Nephron (organoid): ENCODE measurements at regions not wholly inside any gene's neighbourhood (a gene's known extent, or its start where the extent isn't known, plus 50 kb on each side); places are given as distances from the start of the nearest gene placed in this dataset.
A peak's percentile ranks its signal among the peaks of the same experiment; 100 is the strongest.
"Not testable (repeated sequence)": the region's sequence is repeated elsewhere in the genome, so short reads cannot be mapped to it uniquely, and the experiment has no call there.

Source experiments
- H3K27ac Mint-ChIP-seq, 3 experiments: 2 replicates each; pipeline ENCODE4 v1.8.0; 2020; ENCODE audit warnings: mixed read lengths in 3 of 3, mild to moderate bottlenecking in 2 of 3, moderate library complexity in 1 of 3
- H3K27me3 Mint-ChIP-seq: 2 replicates; pipeline ENCODE4 v1.8.0; 2021; ENCODE audit warnings: low read depth, mild to moderate bottlenecking, moderate library complexity, mixed read lengths
- H3K36me3 Mint-ChIP-seq: 2 replicates; pipeline ENCODE4 v1.8.0; 2020; ENCODE audit warnings: low read depth, mixed read lengths
- H3K4me1 Mint-ChIP-seq: 2 replicates; pipeline ENCODE4 v1.8.0; 2020; ENCODE audit warnings: mixed read lengths
- H3K4me3 Mint-ChIP-seq, 3 experiments: 2 replicates each; pipeline ENCODE4 v1.8.0; 2020; ENCODE audit warnings: mild to moderate bottlenecking in 3 of 3, mixed read lengths in 3 of 3, moderate library complexity in 2 of 3
- H3K9me3 Mint-ChIP-seq: 2 replicates; pipeline ENCODE4 v1.8.0; 2020; ENCODE audit warnings: mixed read lengths
- CTCF ChIP-seq, 3 experiments: fragments of 200-600 bp; sonication (generic); IDR thresholded peaks; one replicate each; pipeline ENCODE4 v1.5.0; 2021; ENCODE audit warnings: antibody characterized with exemption in 3 of 3; ENCODE audit not compliant: unreplicated experiment in 3 of 3

GRCh38 chr10:6926971-6927370 is 346.9 kb upstream of the PRKCQ start:
- Mint-ChIP-seq H3K4me3 (no peak overlapping the region), H3K27me3 (peaks cover 4% of the 10 kb centered on the region), H3K4me1 (peaks cover 8% of the 10 kb centered on the region), H3K36me3 (no peaks in the 10 kb centered on the region), H3K9me3 (no peaks in the 10 kb centered on the region), H3K27ac (no peak overlapping the region)
- no peak for TF ChIP-seq CTCF (IDR thresholded peaks at IDR 0.05; ENCODE audit: unreplicated experiment in 3 of 3)

- Mint-ChIP-seq H3K4me1 (peaks cover 13% of the 10 kb centered on the region), H3K4me3 (no peak overlapping the region), H3K9me3 (no peaks in the 10 kb centered on the region), H3K36me3 (no peaks in the 10 kb centered on the region), H3K27ac (no peak overlapping the region), H3K27me3 (peaks cover 7% of the 10 kb centered on the region)
- TF ChIP-seq CTCF (IDR thresholded peaks at IDR 0.05; ENCODE audit: unreplicated experiment in 3 of 3): no peak
Measured at GRCh38 chr10:6925146-6925545, 345.1 kb upstream of the PRKCQ start.

DNA sequence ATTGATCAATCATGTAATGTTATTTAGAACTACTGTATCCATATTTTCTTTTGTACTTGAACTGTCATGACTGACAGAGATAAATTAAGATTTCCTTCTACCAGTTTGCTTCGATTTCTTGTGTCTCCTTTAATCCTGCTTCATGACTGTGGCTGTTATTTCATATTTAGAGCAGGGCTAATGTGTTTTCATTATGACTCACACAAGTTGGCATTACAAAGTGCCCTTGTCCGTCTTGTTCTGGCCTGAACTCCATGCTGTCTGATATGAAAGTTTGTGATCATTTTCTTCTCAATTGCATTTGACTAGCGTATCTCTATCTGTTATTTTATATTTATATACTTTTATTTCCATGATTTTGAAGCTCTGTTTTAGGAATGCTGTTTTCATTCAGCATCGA is 344.1 kb upstream of the PRKCQ start:
- Mint-ChIP-seq H3K27me3 (peaks cover 11% of the 10 kb centered on the region), H3K9me3 (no peaks in the 10 kb centered on the region), H3K27ac (no peak overlapping the region), H3K4me3 (no peak overlapping the region), H3K4me1 (peaks cover 18% of the 10 kb centered on the region), H3K36me3 (no peaks in the 10 kb centered on the region)
- no peak for TF ChIP-seq CTCF (IDR thresholded peaks at IDR 0.05; ENCODE audit: unreplicated experiment in 3 of 3)

DNA sequence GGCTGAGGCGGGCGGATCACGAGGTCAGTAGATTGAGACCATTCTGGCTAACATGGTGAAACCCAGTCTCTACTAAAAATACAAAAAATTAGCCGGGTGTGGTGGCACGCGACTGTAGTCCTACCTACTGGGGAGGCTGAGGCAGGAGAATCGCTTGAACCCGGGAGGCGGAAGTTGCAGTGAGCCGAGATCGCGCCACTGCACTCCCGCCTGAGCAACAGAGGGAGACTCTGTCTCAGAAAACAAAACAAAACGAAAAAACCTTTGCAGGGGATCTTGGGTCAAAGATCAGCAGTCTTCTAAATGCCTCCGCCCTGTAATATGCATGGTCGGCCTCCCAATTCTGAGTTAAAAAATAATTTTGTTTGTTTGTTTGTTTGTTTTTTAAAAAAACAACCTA is 340.9 kb upstream of the PRKCQ start:
- not testable (repeated sequence) for H3K36me3 Mint-ChIP-seq, H3K4me1 Mint-ChIP-seq, H3K9me3 Mint-ChIP-seq, H3K4me3 Mint-ChIP-seq, H3K27ac Mint-ChIP-seq
- peaks cover 25% of the 10 kb centered on the region for H3K27me3 Mint-ChIP-seq

- Mint-ChIP-seq H3K9me3 (no peaks in the 10 kb centered on the region), H3K27ac (no peak overlapping the region), H3K27me3 (peaks cover 25% of the 10 kb centered on the region), H3K4me1 (peaks cover 10% of the 10 kb centered on the region), H3K36me3 (no peaks in the 10 kb centered on the region), H3K4me3 (peak overlapping the region; percentile 16 to 31 (median 29))
- peak; percentile 73 to 76 (median 74) for TF ChIP-seq CTCF (IDR thresholded peaks at IDR 0.05; ENCODE audit: unreplicated experiment in 3 of 3)
Measured at GRCh38 chr10:6920072-6921019, 340.3 kb upstream of the PRKCQ start.

GRCh38 chr10:6919077-6919476 is 339.0 kb upstream of the PRKCQ start:
- no peak for TF ChIP-seq CTCF (IDR thresholded peaks at IDR 0.05; ENCODE audit: unreplicated experiment in 3 of 3)
- Mint-ChIP-seq H3K4me1 (peaks cover 10% of the 10 kb centered on the region), H3K36me3 (no peaks in the 10 kb centered on the region), H3K27me3 (peaks cover 25% of the 10 kb centered on the region), H3K9me3 (no peaks in the 10 kb centered on the region), H3K27ac (no peak overlapping the region), H3K4me3 (no peak overlapping the region)
